Fibroblast of villous mesenchyme (primary cell): ENCODE measurements at regions not wholly inside any gene's neighbourhood (a gene's known extent, or its start where the extent isn't known, plus 50 kb on each side); places are given as distances from the start of the nearest gene placed in this dataset.
"Not testable (repeated sequence)": the region's sequence is repeated elsewhere in the genome, so short reads cannot be mapped to it uniquely, and the experiment has no call there.

Experiments used
- DNase-seq: peaks from one replicate; pipeline ENCODE4 v3.0.0-alpha.2; 2010; ENCODE audit warnings: low read depth
- H3K4me3 ChIP-seq: 2 replicates; pipeline ENCODE4 v1.5.1; 2011; ENCODE audit warnings: low read depth, mild to moderate bottlenecking, low read length
- TF ChIP-seq, protein P1 (sequence below): IDR thresholded peaks from 2 replicates; pipeline ENCODE4 v1.5.1; 2012; ENCODE audit warnings: low read depth, mild to moderate bottlenecking, low read length; ENCODE audit not compliant: insufficient read depth

DNA sequence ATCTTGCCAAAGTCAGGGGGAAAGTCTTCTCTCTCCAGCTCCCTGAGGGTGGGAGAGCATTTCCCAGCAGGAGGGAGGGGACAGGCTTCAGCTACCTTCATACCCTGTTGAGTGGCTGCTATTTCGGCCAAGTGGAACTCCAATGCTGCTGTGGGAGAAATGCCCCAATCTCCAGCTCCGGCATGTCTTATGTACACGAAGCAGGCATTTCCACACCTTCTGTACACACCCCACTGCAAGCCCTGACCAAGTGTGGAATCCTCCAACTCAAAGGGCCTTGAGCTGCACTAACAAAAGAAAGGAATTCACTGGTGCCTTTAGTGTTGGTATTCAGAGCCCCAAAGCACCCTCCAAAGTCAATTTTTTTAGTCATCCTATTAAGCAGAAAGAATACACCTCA, 313.6 kb upstream of the NT5E start:
- TF ChIP-seq, protein P1, sequence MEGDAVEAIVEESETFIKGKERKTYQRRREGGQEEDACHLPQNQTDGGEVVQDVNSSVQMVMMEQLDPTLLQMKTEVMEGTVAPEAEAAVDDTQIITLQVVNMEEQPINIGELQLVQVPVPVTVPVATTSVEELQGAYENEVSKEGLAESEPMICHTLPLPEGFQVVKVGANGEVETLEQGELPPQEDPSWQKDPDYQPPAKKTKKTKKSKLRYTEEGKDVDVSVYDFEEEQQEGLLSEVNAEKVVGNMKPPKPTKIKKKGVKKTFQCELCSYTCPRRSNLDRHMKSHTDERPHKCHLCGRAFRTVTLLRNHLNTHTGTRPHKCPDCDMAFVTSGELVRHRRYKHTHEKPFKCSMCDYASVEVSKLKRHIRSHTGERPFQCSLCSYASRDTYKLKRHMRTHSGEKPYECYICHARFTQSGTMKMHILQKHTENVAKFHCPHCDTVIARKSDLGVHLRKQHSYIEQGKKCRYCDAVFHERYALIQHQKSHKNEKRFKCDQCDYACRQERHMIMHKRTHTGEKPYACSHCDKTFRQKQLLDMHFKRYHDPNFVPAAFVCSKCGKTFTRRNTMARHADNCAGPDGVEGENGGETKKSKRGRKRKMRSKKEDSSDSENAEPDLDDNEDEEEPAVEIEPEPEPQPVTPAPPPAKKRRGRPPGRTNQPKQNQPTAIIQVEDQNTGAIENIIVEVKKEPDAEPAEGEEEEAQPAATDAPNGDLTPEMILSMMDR = no peak
- no peak overlapping the region for H3K4me3 ChIP-seq
- DNase-seq = no peak

DNA sequence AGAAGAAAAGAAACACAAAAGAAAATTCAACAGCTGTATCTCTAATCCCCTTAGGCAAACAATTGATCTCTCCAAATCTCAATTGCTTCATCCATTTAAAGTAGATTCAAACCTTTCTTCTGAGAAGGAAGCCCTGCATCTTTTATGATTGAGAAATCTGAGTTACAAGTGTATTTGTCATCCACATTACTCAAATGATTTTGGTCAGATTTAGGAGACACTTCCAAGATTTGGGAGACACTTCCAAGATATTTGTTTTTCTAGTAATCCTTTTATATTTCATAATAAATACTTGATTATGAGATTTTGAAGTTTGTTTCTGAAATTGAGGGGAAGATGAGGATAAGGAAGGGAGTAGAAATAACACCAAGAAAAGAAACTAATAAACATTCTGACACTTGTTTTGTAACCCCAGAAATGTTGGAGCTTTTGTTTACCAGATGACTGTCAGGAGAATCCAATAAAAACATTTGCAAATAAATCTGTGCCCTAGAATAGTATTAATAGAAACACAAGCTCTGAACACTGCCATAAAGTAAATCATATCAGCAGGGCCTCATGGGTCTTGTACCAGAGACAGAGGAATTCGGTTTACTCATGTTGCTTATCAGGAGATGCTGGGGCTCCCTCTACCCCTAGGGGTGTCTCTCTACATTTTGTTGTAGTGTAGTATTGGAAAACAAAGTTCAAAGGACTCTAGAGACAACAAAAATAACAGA, 314.3 kb upstream of the NT5E start:
- DNase-seq = peak; percentile 38
- TF ChIP-seq, protein P1 = no peak
- H3K4me3 ChIP-seq = no peak overlapping the region

DNA sequence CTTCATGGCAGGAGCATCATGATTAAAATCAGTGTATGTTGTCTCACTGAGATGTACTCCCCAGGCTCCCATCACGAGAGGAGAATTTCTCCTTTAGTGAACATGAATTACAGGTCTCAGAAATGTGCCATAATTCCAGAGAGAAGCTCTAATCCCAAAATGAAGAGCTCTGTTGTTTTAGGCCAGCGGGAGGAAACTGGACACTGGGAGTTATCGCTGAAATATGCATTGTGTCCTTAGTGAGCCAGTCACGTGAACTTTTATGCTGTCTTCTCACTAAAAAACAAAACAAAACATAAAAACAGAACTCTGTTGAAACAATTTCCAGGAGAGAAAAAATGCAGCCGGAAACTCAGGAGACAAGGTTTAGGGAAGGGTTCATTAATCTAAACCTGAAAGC, 315.7 kb upstream of the NT5E start:
- TF ChIP-seq, protein P1 = no peak
- no peak for DNase-seq
- no peak overlapping the region for H3K4me3 ChIP-seq

DNA sequence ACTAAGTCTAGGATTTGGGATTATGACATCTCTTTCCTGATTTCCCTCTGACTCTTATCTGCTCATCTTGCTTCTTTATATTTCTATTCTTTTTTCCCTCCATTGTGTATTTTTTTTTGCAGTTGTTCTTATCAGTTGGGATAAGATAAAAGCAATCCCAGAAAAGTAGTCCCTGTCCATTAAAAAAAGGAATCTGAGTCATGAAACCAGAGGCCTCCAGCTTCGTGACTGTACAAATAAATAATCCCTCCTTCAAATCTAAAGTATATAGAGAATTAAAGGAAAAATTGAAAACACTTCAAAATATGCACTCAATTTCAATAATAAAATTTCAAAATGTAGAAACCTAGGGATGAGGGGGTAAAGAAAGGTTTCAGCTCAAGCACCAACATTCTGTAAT, 317.8 kb upstream of the NT5E start:
- DNase-seq = no peak
- no peak overlapping the region for H3K4me3 ChIP-seq
- TF ChIP-seq, protein P1 = no peak

DNA sequence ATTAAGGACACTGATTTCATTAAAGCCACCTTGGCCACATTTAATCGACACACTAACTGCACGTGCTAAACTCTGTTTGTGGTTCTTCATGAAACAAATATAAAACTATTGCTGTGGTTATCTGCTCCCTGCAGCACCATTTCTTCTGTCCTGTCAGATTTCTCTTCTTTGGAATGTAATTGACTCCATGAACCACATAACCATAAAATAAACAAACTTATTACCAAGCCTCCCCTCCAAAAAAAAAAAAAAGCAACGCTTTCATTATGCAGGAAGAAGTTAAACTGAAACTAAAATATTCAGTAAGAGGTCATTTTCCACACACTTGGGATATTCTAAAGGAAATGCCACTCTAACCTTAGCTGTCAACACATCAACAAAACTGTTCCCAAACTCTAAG, 319.1 kb upstream of the NT5E start:
- TF ChIP-seq, protein P1 = no peak
- DNase-seq = peak; percentile 9
- no peak overlapping the region for H3K4me3 ChIP-seq

DNA sequence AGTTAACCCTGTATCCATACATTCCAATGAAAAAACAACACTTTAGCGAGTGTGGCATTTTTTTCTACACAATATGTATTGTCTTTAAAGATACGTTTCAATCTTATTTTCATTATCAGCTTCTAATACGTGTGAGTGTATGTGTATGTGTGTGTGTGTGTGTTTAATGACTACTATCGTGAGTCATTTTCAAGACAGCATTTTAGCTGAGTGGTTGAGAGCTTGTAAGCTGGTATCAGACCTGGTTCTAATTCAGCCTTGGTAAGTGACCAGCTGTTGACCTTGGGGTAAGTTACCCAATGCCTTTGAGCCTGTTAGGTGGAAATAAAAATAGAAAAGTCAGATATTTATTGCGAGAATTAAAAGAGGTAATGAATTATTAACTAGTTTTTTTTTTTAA, 320.0 kb upstream of the NT5E start:
- H3K4me3 ChIP-seq = no peak overlapping the region
- TF ChIP-seq, protein P1 = no peak
- DNase-seq = no peak

DNA sequence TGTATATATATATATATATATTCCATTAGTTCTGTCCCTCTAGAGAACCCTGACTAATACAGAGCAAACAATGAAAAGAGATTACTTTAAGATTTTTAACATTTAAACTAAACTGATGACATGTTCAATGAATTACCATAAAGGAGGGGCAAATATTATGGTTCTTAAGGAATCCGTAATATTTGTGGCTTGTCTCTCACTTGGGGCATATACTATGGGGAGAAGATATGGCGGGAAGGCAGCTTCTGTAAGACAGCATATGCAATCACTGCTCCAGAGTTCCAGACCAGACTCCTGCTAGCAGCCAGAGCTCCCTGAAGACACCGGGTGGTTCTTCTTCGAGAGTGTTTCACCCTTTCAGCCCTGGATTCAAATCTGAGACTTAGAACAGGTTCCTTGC, 321.1 kb upstream of the NT5E start:
- DNase-seq = no peak
- TF ChIP-seq, protein P1 = no peak
- no peak overlapping the region for H3K4me3 ChIP-seq

DNA sequence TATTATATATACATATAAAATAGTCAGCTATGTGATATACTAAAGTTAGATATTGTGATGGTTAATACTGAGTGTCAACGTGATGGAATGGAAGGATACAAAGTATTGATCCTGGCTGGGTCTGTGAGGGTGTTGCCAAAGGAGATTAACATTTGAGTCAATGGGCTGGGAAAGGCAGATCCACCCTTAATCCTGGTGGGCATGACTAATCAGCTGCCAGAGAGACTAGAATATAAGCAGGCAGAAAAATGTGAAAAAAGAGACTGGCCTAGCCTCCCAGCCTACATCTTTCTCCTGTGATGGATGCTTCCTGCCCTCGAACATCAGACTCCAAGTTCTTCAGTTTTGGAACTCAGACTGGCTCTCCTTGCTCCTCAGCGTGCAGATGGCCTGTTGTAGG, 321.6 kb upstream of the NT5E start:
- not testable (repeated sequence) for DNase-seq

More for the DNA sequence above, 321.6 kb upstream of the NT5E start:
- not testable (repeated sequence) for H3K4me3 ChIP-seq
